SK-MEL-5 (cell line): ENCODE measurements at regions not wholly inside any gene's neighbourhood (a gene's known extent, or its start where the extent isn't known, plus 50 kb on each side); places are given as distances from the start of the nearest gene placed in this dataset.

Source experiments
- DNase-seq: peaks from one replicate; pipeline ENCODE4 v3.0.0-alpha.2; 2016; ENCODE audit warnings: low read depth, low spot score
- in situ Hi-C: cut with HindIII; loops from 2 replicates; pipeline ENCODE4 v1.10.0; 2016; ENCODE audit warnings: low sequenced_read_pairs, high pct_unique_total_duplicates, low pct_unique_long_range_greater_than_20kb

DNA sequence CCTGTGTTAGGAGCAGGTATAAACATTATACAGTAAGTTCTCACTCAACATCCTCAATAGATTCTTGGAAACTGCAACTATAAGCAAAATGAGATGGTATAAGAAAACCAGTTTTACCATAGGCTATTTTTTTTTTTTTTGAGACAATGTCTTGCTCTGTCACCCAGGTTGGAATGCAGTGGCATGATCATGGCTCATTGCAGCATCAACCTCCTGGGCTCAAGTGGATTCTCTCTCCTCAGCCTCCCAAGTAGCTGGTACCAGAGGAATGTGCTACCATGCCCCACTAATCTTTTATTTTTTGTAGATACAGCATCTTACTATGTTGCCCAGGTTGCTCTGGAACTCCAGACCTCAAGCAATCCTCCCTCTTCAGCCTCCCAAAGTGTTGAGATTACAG lies 50.1 kb upstream of the ADRB2 start:
- DNase-seq = no peak
- in situ Hi-C loops = no loop called here
